NOMO-1 (cell line): ENCODE measurements at regions not wholly inside any gene's neighbourhood (a gene's known extent, or its start where the extent isn't known, plus 50 kb on each side); places are given as distances from the start of the nearest gene placed in this dataset.

Experiments used
- DNase-seq, 2 experiments: peaks; one replicate each; lab custom pipeline; 2025; ENCODE audit not compliant: unreplicated experiment in 2 of 2; lab: John Stamatoyannopoulos, UW

GRCh38 chr5:73272351-73272750 lies 99.4 kb downstream of the TMEM174 start:
- DNase-seq = no peak

- DNase-seq = no peak
Measured at GRCh38 chr5:73268826-73269225, 95.8 kb downstream of the TMEM174 start.

GRCh38 chr5:73267766-73268435 lies 94.9 kb downstream of the TMEM174 start:
- DNase-seq = no peak

GRCh38 chr5:73266925-73267765 lies 94.2 kb downstream of the TMEM174 start:
- DNase-seq = no peak

- DNase-seq = no peak
Measured at GRCh38 chr5:73266176-73266738, 93.3 kb downstream of the TMEM174 start.

- DNase-seq = no peak
Measured at GRCh38 chr5:73265641-73266040, 92.6 kb downstream of the TMEM174 start.

- no peak for DNase-seq
Measured at GRCh38 chr5:73264631-73265030, 91.6 kb downstream of the TMEM174 start.

- no peak for DNase-seq
Measured at GRCh38 chr5:73263001-73263710, 90.2 kb downstream of the TMEM174 start.

- no peak for DNase-seq
Measured at GRCh38 chr5:73256862-73257261, 83.9 kb downstream of the TMEM174 start.

GRCh38 chr5:73256462-73256861 lies 83.5 kb downstream of the TMEM174 start:
- DNase-seq = no peak

GRCh38 chr5:73256012-73256411 lies 83.0 kb downstream of the TMEM174 start:
- DNase-seq = no peak

GRCh38 chr5:73254642-73255041 lies 81.6 kb downstream of the TMEM174 start:
- DNase-seq = no peak

- no peak for DNase-seq
Measured at GRCh38 chr5:73253047-73253660, 80.2 kb downstream of the TMEM174 start.

GRCh38 chr5:73250645-73251044 lies 77.7 kb downstream of the TMEM174 start:
- no peak for DNase-seq

- no peak for DNase-seq
Measured at GRCh38 chr5:73242735-73243134, 69.7 kb downstream of the TMEM174 start.

GRCh38 chr5:73238873-73239272 lies 65.9 kb downstream of the TMEM174 start:
- no peak for DNase-seq

- no peak for DNase-seq
Measured at GRCh38 chr5:73236541-73237128, 63.6 kb downstream of the TMEM174 start.

- no peak for DNase-seq
Measured at GRCh38 chr5:73234204-73234555, 61.2 kb downstream of the TMEM174 start.

- DNase-seq = no peak
Measured at GRCh38 chr5:73233461-73234203, 60.6 kb downstream of the TMEM174 start.

GRCh38 chr5:73233053-73233460 lies 60.1 kb downstream of the TMEM174 start:
- no peak for DNase-seq
